Neuronal stem cell (in vitro differentiated cells): ENCODE measurements at regions not wholly inside any gene's neighbourhood (a gene's known extent, or its start where the extent isn't known, plus 50 kb on each side); places are given as distances from the start of the nearest gene placed in this dataset.

ENCODE experiments used
- DNase-seq: peaks from one replicate; pipeline ENCODE4 v3.0.0-alpha.2; 2013; ENCODE audit warnings: low spot score
- H2AFZ ChIP-seq: one replicate; pipeline ENCODE4 v1.6.1; 2013; ENCODE audit warnings: mild to moderate bottlenecking, low read length, inconsistent platforms
- H2AK5ac ChIP-seq: 2 replicates; pipeline ENCODE4 v1.6.1; 2013; ENCODE audit warnings: low read depth, mild to moderate bottlenecking, inconsistent platforms, low read length, moderate library complexity, mixed read lengths
- H2BK120ac ChIP-seq: 2 replicates; pipeline ENCODE4 v1.6.1; 2013; ENCODE audit warnings: low read depth, mild to moderate bottlenecking, inconsistent platforms, low read length, moderate library complexity, mixed read lengths
- H2BK12ac ChIP-seq: one replicate; pipeline ENCODE4 v1.6.1; 2013; ENCODE audit warnings: low read length, inconsistent platforms
- H2BK15ac ChIP-seq: 2 replicates; pipeline ENCODE4 v1.6.1; 2013; ENCODE audit warnings: mild to moderate bottlenecking, low read length, inconsistent platforms, mixed read lengths
- H2BK5ac ChIP-seq: one replicate; pipeline ENCODE4 v1.6.1; 2013; ENCODE audit warnings: inconsistent platforms, mild to moderate bottlenecking, low read length, moderate library complexity
- H3K14ac ChIP-seq: one replicate; pipeline ENCODE4 v1.6.1; 2013; ENCODE audit warnings: low read length, inconsistent platforms
- H3K18ac ChIP-seq: 2 replicates; pipeline ENCODE4 v1.6.1; 2013; ENCODE audit warnings: low read length, inconsistent platforms
- H3K23ac ChIP-seq: 2 replicates; pipeline ENCODE4 v1.6.1; 2013; ENCODE audit warnings: low read depth, mild to moderate bottlenecking, mixed read lengths, low read length, inconsistent platforms; ENCODE audit not compliant: poor library complexity
- H3K27ac ChIP-seq: replicated peaks from 3 replicates; pipeline ENCODE4 v1.5.1; 2013; ENCODE audit warnings: low read length, inconsistent platforms
- H3K27me3 ChIP-seq, 3 experiments: 2 replicates each; pipeline ENCODE4 v1.6.1; 2013; ENCODE audit warnings: low read length in 3 of 3, mild to moderate bottlenecking in 2 of 3, inconsistent platforms in 1 of 3, low read depth in 1 of 3, mixed read lengths in 1 of 3, moderate library complexity in 1 of 3; ENCODE audit not compliant: control insufficient read depth in 3 of 3, insufficient read depth in 3 of 3
- H3K36me3 ChIP-seq, 2 donors: replicated peaks in 1 of 2; 2 replicates each; pipeline ENCODE4 v1.6.1; 2013; ENCODE audit warnings: low read length in 2 of 2; ENCODE audit not compliant: control insufficient read depth in 2 of 2, insufficient read depth in 2 of 2
- H3K4ac ChIP-seq: 2 replicates; pipeline ENCODE4 v1.6.1; 2013; ENCODE audit warnings: inconsistent platforms, mild to moderate bottlenecking, low read length, moderate library complexity
- H3K4me1 ChIP-seq, 2 donors: 1 replicate in 1 of 2; 2 replicates in 1 of 2; pipeline ENCODE4 v1.6.1; 2013; ENCODE audit warnings: low read length in 2 of 2, low read depth in 1 of 2; ENCODE audit not compliant: control insufficient read depth in 2 of 2, insufficient read depth in 1 of 2
- H3K4me2 ChIP-seq: one replicate; pipeline ENCODE4 v1.6.1; 2013; ENCODE audit warnings: mild to moderate bottlenecking, low read length, inconsistent platforms; ENCODE audit not compliant: insufficient read depth, poor library complexity, severe bottlenecking
- H3K4me3 ChIP-seq, 2 donors: 2 replicates each; pipeline ENCODE4 v1.5.1; 2013; ENCODE audit warnings: low read length in 2 of 2, mild to moderate bottlenecking in 2 of 2, inconsistent platforms in 1 of 2, moderate library complexity in 1 of 2
- H3K79me1 ChIP-seq: one replicate; pipeline ENCODE4 v1.6.1; 2013; ENCODE audit warnings: low read depth, mild to moderate bottlenecking, inconsistent platforms, low read length, moderate library complexity
- H3K9ac ChIP-seq: one replicate; pipeline ENCODE4 v1.6.1; 2013; ENCODE audit warnings: mild to moderate bottlenecking, low read depth, low read length, inconsistent platforms; ENCODE audit not compliant: poor library complexity
- H3K9me3 ChIP-seq, 2 donors: replicated peaks in 1 of 2; 2 replicates each; pipeline versions ENCODE3 to v1.6.1; 2013; ENCODE audit warnings: low read length in 2 of 2, mild to moderate bottlenecking in 2 of 2, inconsistent platforms in 1 of 2, low read depth in 1 of 2, mixed read lengths in 1 of 2, moderate library complexity in 1 of 2; ENCODE audit not compliant: control insufficient read depth in 2 of 2, insufficient read depth in 1 of 2
- H4K8ac ChIP-seq: one replicate; pipeline ENCODE4 v1.6.1; 2013; ENCODE audit warnings: low read depth, mild to moderate bottlenecking, inconsistent platforms, low read length, moderate library complexity
- H4K91ac ChIP-seq: one replicate; pipeline ENCODE4 v1.6.1; 2013; ENCODE audit warnings: low read length, low read depth, mild to moderate bottlenecking, inconsistent platforms; ENCODE audit not compliant: poor library complexity
- WGBS, 2 donors: extraction: QIAGEN DNeasy Blood & Tissue Kit; methylation state at CpG; one replicate each; pipeline ENCODE4 v1.1.7; 2013; ENCODE audit warnings: missing lambda C conversion rate in 2 of 2, mixed read lengths in 1 of 2; ENCODE audit not compliant: insufficient read length in 2 of 2, insufficient replicate concordance in 1 of 2; ENCODE audit errors: extremely low coverage in 2 of 2; 5-methylcytosine and 5-hydroxymethylcytosine counted together

DNA sequence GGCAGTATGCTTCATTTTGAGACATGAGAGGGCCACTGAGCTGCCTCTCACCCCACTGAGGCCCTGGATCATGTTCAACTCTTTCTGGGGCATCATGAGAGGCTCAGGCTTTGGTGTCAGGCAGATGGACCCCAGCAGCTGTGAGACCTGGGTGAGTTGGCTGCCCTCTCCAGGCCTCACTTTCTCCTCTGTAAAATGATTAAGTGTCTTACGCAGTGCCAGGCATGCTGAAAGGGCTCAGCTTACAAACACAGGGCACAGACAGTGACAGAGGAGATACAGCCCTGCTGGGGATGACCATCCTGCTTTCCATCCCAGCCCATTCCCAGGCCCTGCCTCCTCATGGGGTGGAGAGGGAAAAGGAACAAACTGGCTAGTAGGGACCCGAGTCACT, 387.4 kb downstream of the MATN1 start:
- H3K23ac ChIP-seq, result no peak overlapping the region
- H3K27ac ChIP-seq, result no peak overlapping the region
- H2AFZ ChIP-seq, result no peak overlapping the region
- no peak overlapping the region for H4K91ac ChIP-seq
- H3K4me1 ChIP-seq, result no peaks in the 10 kb centered on the region
- H4K8ac ChIP-seq, result no peak overlapping the region
- no peak overlapping the region for H2BK120ac ChIP-seq
- H3K79me1 ChIP-seq, result no peaks in the 10 kb centered on the region
- no peak overlapping the region for H3K14ac ChIP-seq
- no peak overlapping the region for H2BK12ac ChIP-seq
- no peak overlapping the region for H3K4ac ChIP-seq
- no peaks in the 10 kb centered on the region for H3K27me3 ChIP-seq
- WGBS, 2 donors, result no CpG with 5 or more reads among the region's 2 CpGs
- H3K18ac ChIP-seq, result no peak overlapping the region
- no peak for DNase-seq
- H3K4me2 ChIP-seq, result no peak overlapping the region
- no peak overlapping the region for H2BK15ac ChIP-seq
- no peak overlapping the region for H3K4me3 ChIP-seq
- no peak overlapping the region for H2BK5ac ChIP-seq
- no peak overlapping the region for H3K9ac ChIP-seq
- no peaks in the 10 kb centered on the region for H3K9me3 ChIP-seq
- no peaks in the 10 kb centered on the region for H3K36me3 ChIP-seq
- no peak overlapping the region for H2AK5ac ChIP-seq

DNA sequence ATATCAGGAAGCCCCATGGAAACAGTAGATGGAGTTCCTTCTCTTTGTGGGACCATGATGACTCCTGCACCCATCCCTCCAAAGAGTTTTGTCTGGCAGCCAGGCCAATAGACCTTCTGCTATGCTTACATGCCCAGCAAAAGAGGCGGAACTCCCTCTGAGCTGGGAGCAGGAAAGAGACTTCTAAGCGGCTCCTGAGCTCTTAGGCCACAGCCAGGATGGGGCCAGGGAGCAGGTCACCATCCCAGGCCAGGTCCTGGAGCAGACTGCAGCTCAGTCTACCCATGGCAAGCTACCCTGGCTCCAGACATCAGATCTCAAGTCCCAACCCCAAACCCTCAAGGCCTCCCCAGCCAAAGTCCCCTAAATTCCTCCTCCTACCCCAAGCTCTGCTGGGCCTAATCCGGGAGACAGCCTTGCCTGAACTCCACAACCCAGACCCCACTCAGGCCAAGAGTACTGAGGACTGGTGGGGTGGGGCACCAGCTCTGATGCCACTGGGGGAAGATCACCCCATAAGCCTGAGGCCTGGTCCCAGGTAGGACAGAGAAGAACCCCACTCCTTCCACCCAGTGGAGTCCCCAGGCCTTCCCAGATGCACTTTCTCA, 387.9 kb downstream of the MATN1 start:
- no peak overlapping the region for H4K8ac ChIP-seq
- H2BK120ac ChIP-seq, result no peak overlapping the region
- H3K27me3 ChIP-seq, result no peaks in the 10 kb centered on the region
- H3K4ac ChIP-seq, result no peak overlapping the region
- no peak overlapping the region for H2AFZ ChIP-seq
- no peaks in the 10 kb centered on the region for H3K9me3 ChIP-seq
- H2BK15ac ChIP-seq, result no peak overlapping the region
- no peak overlapping the region for H4K91ac ChIP-seq
- H3K18ac ChIP-seq, result no peak overlapping the region
- H2BK12ac ChIP-seq, result no peak overlapping the region
- H3K23ac ChIP-seq, result no peak overlapping the region
- DNase-seq, result no peak
- H3K4me2 ChIP-seq, result no peak overlapping the region
- no peaks in the 10 kb centered on the region for H3K4me1 ChIP-seq
- H2BK5ac ChIP-seq, result no peak overlapping the region
- WGBS, 2 donors, result no CpG with 5 or more reads among the region's 3 CpGs
- H3K36me3 ChIP-seq, result no peaks in the 10 kb centered on the region
- H3K14ac ChIP-seq, result no peak overlapping the region
- H2AK5ac ChIP-seq, result no peak overlapping the region
- H3K27ac ChIP-seq, result no peak overlapping the region
- H3K79me1 ChIP-seq, result no peaks in the 10 kb centered on the region
- H3K4me3 ChIP-seq, result no peak overlapping the region
- no peak overlapping the region for H3K9ac ChIP-seq

GRCh38 chr1:30334767-30335166, 388.6 kb downstream of the MATN1 start:
- H2BK12ac ChIP-seq, result no peak overlapping the region
- H2AFZ ChIP-seq, result no peak overlapping the region
- H3K4me3 ChIP-seq, result no peak overlapping the region
- H2BK120ac ChIP-seq, result no peak overlapping the region
- H3K79me1 ChIP-seq, result no peaks in the 10 kb centered on the region
- no peaks in the 10 kb centered on the region for H3K27me3 ChIP-seq
- no peak overlapping the region for H2AK5ac ChIP-seq
- H3K4ac ChIP-seq, result no peak overlapping the region
- no peak overlapping the region for H4K91ac ChIP-seq
- H2BK5ac ChIP-seq, result no peak overlapping the region
- no peaks in the 10 kb centered on the region for H3K36me3 ChIP-seq
- H2BK15ac ChIP-seq, result no peak overlapping the region
- H3K14ac ChIP-seq, result no peak overlapping the region
- no peaks in the 10 kb centered on the region for H3K4me1 ChIP-seq
- no peak overlapping the region for H3K27ac ChIP-seq
- no peaks in the 10 kb centered on the region for H3K9me3 ChIP-seq
- no CpG with 5 or more reads among the region's 2 CpGs for WGBS, 2 donors
- H3K23ac ChIP-seq, result no peak overlapping the region
- no peak overlapping the region for H4K8ac ChIP-seq
- DNase-seq, result no peak
- H3K9ac ChIP-seq, result no peak overlapping the region
- H3K18ac ChIP-seq, result no peak overlapping the region
- H3K4me2 ChIP-seq, result no peak overlapping the region

- H2BK12ac ChIP-seq, result no peak overlapping the region
- H3K27ac ChIP-seq, result no peak overlapping the region
- peak overlapping the region; percentile 13 for H3K9ac ChIP-seq
- H2AK5ac ChIP-seq, result no peak overlapping the region
- H3K18ac ChIP-seq, result no peak overlapping the region
- H3K36me3 ChIP-seq, result no peaks in the 10 kb centered on the region
- H2BK15ac ChIP-seq, result no peak overlapping the region
- peaks cover 0 to 2% (median 0%) of the 10 kb centered on the region in 3 experiments for H3K27me3 ChIP-seq
- no peak overlapping the region for H2BK5ac ChIP-seq
- H3K4me3 ChIP-seq, result no peak overlapping the region
- no peak overlapping the region for H3K4ac ChIP-seq
- no peak overlapping the region for H2BK120ac ChIP-seq
- no peaks in the 10 kb centered on the region for H3K79me1 ChIP-seq
- H3K23ac ChIP-seq, result no peak overlapping the region
- H2AFZ ChIP-seq, result no peak overlapping the region
- no peak overlapping the region for H4K91ac ChIP-seq
- H3K4me2 ChIP-seq, result no peak overlapping the region
- no peak overlapping the region for H3K14ac ChIP-seq
- no peaks in the 10 kb centered on the region for H3K9me3 ChIP-seq
- no peak overlapping the region for H4K8ac ChIP-seq
- WGBS, 2 donors, result no CpG with 5 or more reads among the region's 18 CpGs
- H3K4me1 ChIP-seq, result no peaks in the 10 kb centered on the region
- no peak for DNase-seq
These were observed 391.0 kb downstream of the MATN1 start for GRCh38 chr1:30332116-30333094.
